BE2C (cell line): ENCODE measurements at regions not wholly inside any gene's neighbourhood (a gene's known extent, or its start where the extent isn't known, plus 50 kb on each side); places are given as distances from the start of the nearest gene placed in this dataset.
A peak's percentile ranks its signal among the peaks of the same experiment; 100 is the strongest.

Experiments
- DNase-seq: peaks from one replicate; pipeline ENCODE4 v3.0.0-alpha.2; 2020
- H3K27me3 ChIP-seq: fragments of 250-450 bp; sonication (Bioruptor Pico); 2 replicates; pipeline ENCODE4 v1.5.1; 2020; ENCODE audit warnings: mild to moderate bottlenecking
- H3K36me3 ChIP-seq: fragments of 250-450 bp; sonication (Bioruptor Pico); 2 replicates; pipeline ENCODE4 v1.5.1; 2020; ENCODE audit warnings: mild to moderate bottlenecking
- H3K4me1 ChIP-seq: fragments of 250-450 bp; sonication (Bioruptor Pico); 2 replicates; pipeline ENCODE4 v1.5.1; 2020
- H3K4me3 ChIP-seq: 2 replicates; pipeline ENCODE4 v1.5.1; 2011; ENCODE audit warnings: low read depth, low read length
- H3K9me3 ChIP-seq: fragments of 250-450 bp; sonication (Bioruptor Pico); 2 replicates; pipeline ENCODE4 v1.5.1; 2020
- CTCF ChIP-seq: IDR thresholded peaks from 2 replicates; pipeline ENCODE4 v1.5.1; 2012; ENCODE audit warnings: mild to moderate bottlenecking, low read depth, low read length

DNA sequence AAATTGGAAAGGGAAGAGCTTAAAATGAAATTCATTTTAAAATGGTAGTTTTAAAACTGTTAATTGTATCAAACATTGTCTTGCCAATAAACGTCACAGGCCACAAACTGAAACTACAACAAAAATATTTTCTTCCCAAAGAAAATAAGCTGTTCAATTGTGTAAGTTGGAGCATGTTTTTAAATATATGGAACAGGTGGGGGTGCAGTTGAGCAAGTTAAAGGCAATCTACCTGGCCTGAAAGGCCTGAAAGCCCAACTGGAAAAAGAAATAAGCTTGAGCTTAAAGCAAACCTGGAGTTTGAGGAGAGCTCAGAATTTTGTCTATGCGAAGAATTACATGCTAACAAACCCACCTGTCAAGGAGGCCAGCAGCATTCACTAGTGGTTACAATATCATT lies 439.5 kb downstream of the ACTL7B start:
- no peaks in the 10 kb centered on the region for H3K4me1 ChIP-seq
- H3K9me3 ChIP-seq, result no peaks in the 10 kb centered on the region
- 0 out of 2 replicates have a peak, but pooled peaks cover 4% of the 10 kb centered on the region for H3K27me3 ChIP-seq
- H3K36me3 ChIP-seq, result no peaks in the 10 kb centered on the region
- H3K4me3 ChIP-seq, result no peak overlapping the region
- no peak for DNase-seq
- 0 out of 2 replicates have a peak, but pooled peaks have one; percentile 3 for TF ChIP-seq CTCF

DNA sequence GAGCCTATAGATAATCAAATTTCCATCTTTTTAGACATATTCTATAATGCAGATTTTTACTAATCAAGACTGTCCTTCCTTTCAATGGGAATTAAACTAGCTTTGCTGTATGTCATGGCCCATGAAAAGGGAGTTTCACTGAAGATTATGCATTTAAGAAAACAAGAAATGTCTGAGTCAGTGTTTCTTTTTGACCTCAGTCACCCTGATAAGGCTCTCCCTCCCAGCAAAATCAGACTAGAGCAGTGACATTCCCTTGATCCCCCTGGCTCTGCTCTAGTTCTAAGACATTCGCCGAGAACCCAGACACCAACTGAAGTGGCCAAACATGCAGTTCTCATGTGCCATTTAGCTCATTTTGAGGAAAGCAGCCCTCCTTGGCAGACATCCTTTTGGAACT lies 442.0 kb downstream of the ACTL7B start:
- TF ChIP-seq CTCF, result no peak
- Histone ChIP-seq H3K4me3 (no peak overlapping the region), H3K36me3 (no peaks in the 10 kb centered on the region), H3K9me3 (no peaks in the 10 kb centered on the region), H3K27me3 (0 out of 2 replicates have a peak, but pooled peaks cover 4% of the 10 kb centered on the region), H3K4me1 (no peaks in the 10 kb centered on the region)
- no peak for DNase-seq

GRCh38 chr9:108412755-108413154 lies 443.0 kb downstream of the ACTL7B start:
- no peaks in the 10 kb centered on the region for H3K27me3 ChIP-seq
- no peaks in the 10 kb centered on the region for H3K9me3 ChIP-seq
- DNase-seq, result peak; percentile 51
- H3K4me1 ChIP-seq, result no peaks in the 10 kb centered on the region
- peak; percentile 47 for TF ChIP-seq CTCF
- no peak overlapping the region for H3K4me3 ChIP-seq
- H3K36me3 ChIP-seq, result no peaks in the 10 kb centered on the region

DNA sequence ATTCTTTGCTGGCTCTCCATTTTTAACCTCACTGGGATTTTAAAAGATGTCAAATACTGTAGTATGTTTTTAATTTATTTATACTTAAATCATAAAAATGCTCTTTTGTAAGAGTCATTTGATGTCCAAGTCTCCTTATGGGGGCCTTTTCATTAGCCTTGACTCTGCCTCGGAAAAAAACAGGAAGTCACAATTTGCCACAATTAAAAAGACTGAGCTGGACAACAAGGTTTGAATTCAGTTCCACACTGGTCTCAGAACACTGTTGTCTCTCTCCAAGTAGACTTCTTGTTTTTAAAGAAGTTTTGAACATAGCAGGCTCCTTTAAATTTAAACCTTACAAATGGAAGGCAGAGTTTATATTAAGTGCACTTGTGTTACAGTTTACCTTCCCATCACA lies 444.2 kb downstream of the ACTL7B start:
- Histone ChIP-seq H3K36me3 (no peaks in the 10 kb centered on the region), H3K27me3 (no peaks in the 10 kb centered on the region), H3K9me3 (no peaks in the 10 kb centered on the region), H3K4me3 (no peak overlapping the region), H3K4me1 (no peaks in the 10 kb centered on the region)
- DNase-seq, result no peak
- no peak for TF ChIP-seq CTCF

- H3K36me3 ChIP-seq, result no peaks in the 10 kb centered on the region
- no peaks in the 10 kb centered on the region for H3K9me3 ChIP-seq
- TF ChIP-seq CTCF, result no peak
- H3K4me3 ChIP-seq, result no peak overlapping the region
- DNase-seq, result no peak
- H3K27me3 ChIP-seq, result no peaks in the 10 kb centered on the region
- no peaks in the 10 kb centered on the region for H3K4me1 ChIP-seq
Measured at GRCh38 chr9:108410161-108410560, 445.6 kb downstream of the ACTL7B start.

DNA sequence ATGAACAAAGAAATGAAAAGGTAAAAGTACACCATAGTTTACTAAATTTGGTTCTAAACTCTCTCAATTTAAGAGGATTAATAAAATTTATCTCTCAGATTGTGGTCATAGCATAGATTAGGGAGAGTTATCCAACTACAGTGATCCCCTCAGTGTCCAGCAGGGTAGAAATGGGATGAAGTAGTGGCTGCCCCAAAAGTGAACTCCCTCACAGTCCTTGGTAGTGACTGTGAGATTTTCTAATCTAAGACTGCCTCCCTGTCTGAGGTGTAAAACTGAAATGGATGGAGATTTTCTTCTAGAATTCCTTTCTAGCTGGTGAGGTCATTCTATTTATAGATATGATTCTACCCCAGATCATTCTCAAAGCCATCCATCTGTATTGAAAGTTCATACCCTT lies 455.5 kb downstream of the ACTL7B start:
- TF ChIP-seq CTCF, result peak; percentile 18; the same call in 1 of the 2 replicates

More for the DNA sequence above, 455.5 kb downstream of the ACTL7B start:
- H3K9me3 ChIP-seq, result no peaks in the 10 kb centered on the region
- no peak overlapping the region for H3K4me3 ChIP-seq
- no peaks in the 10 kb centered on the region for H3K27me3 ChIP-seq
- H3K4me1 ChIP-seq, result no peaks in the 10 kb centered on the region
- no peak for DNase-seq
- no peaks in the 10 kb centered on the region for H3K36me3 ChIP-seq
